ENCODE measurements at regions not wholly inside any gene's neighbourhood (a gene's known extent, or its start where the extent isn't known, plus 50 kb on each side); places are given as distances from the start of the nearest gene placed in this dataset.

- H3K4me1 Mint-ChIP-seq = no peaks in the 10 kb centered on the region
- Histone ChIP-seq H3K9me3 (ENCODE audit: control extremely low read depth in 1 of 3, control insufficient read depth in 2 of 3, insufficient read depth in 1 of 3, low read length in 2 of 3) (no peaks in the 10 kb centered on the region), H3K4me3 (ENCODE audit: control extremely low read depth in 1 of 5, extremely low read depth in 1 of 5, insufficient read depth in 1 of 5, low read depth in 2 of 5, low read length in 4 of 5) (no peak overlapping the region), H2AFZ (ENCODE audit: insufficient read depth, low read depth, low read length, poor library complexity, severe bottlenecking) (no peak overlapping the region), H3K4me1 (ENCODE audit: control insufficient read depth in 2 of 2, insufficient read depth in 2 of 2, low read length in 2 of 2) (no peaks in the 10 kb centered on the region), H3K4me2 (replicated peaks; ENCODE audit: low read depth, low read length, poor library complexity, severe bottlenecking) (no peak overlapping the region), H3K79me2 (ENCODE audit: control insufficient read depth, insufficient read depth, low read length) (no peaks in the 10 kb centered on the region), H3K27me3 (replicated peaks in 1 of 4; ENCODE audit: control extremely low read depth in 1 of 4, control insufficient read depth in 3 of 4, insufficient read depth in 4 of 4, low read length in 3 of 4) (peaks cover 0 to 2% (median 0%) of the 10 kb centered on the region in 4 experiments), H4K20me1 (ENCODE audit: control insufficient read depth, insufficient read depth, low read length, poor library complexity, severe bottlenecking) (no peaks in the 10 kb centered on the region), H3K9ac (ENCODE audit: low read length) (no peak overlapping the region), H3K27ac (ENCODE audit: low read length in 2 of 2) (no peak overlapping the region), H3K36me3 (replicated peaks in 1 of 2; ENCODE audit: control extremely low read depth in 1 of 2, control insufficient read depth in 1 of 2, extremely low read depth in 1 of 2, insufficient read depth in 2 of 2, low read length in 1 of 2) (no peaks in the 10 kb centered on the region)
- ChIA-PET POLR2A (no interaction called here), CTCF (no interaction called here)
- no peak for ATAC-seq (ENCODE audit: low read depth)
- intact Hi-C loops (cut with micrococcal nuclease) = no loop called here
- WGBS (ENCODE audit: insufficient coverage) = 84% methylated on average over 6 of the region's 7 CpGs
- no peak overlapping the region for H3K4me3 Mint-ChIP-seq
- H3K9me3 Mint-ChIP-seq (ENCODE audit: insufficient read depth) = no peaks in the 10 kb centered on the region
- no peak overlapping the region for H3K27ac Mint-ChIP-seq
- TF ChIP-seq EZH2 (IDR thresholded peaks at IDR 0.05; ENCODE audit: borderline replicate concordance, insufficient read depth, low read depth, low read length, poor library complexity, severe bottlenecking) (no peak), CTCF (IDR thresholded peaks at IDR 0.05) (no peak)
- DNase-seq = no peak
- no peaks in the 10 kb centered on the region for H3K27me3 Mint-ChIP-seq
Measured at GRCh38 chr15:62325597-62325996, 160.5 kb upstream of the C2CD4B start.

- H3K9me3 Mint-ChIP-seq (ENCODE audit: insufficient read depth) = no peaks in the 10 kb centered on the region
- Histone ChIP-seq H3K27ac (ENCODE audit: low read length in 2 of 2) (no peak overlapping the region), H4K20me1 (ENCODE audit: control insufficient read depth, insufficient read depth, low read length, poor library complexity, severe bottlenecking) (no peaks in the 10 kb centered on the region), H2AFZ (ENCODE audit: insufficient read depth, low read depth, low read length, poor library complexity, severe bottlenecking) (no peak overlapping the region), H3K4me2 (replicated peaks; ENCODE audit: low read depth, low read length, poor library complexity, severe bottlenecking) (no peak overlapping the region), H3K4me3 (ENCODE audit: control extremely low read depth in 1 of 5, extremely low read depth in 1 of 5, insufficient read depth in 1 of 5, low read depth in 2 of 5, low read length in 4 of 5) (no peak overlapping the region), H3K9ac (ENCODE audit: low read length) (no peak overlapping the region), H3K4me1 (ENCODE audit: control insufficient read depth in 2 of 2, insufficient read depth in 2 of 2, low read length in 2 of 2) (no peaks in the 10 kb centered on the region), H3K36me3 (replicated peaks in 1 of 2; ENCODE audit: control extremely low read depth in 1 of 2, control insufficient read depth in 1 of 2, extremely low read depth in 1 of 2, insufficient read depth in 2 of 2, low read length in 1 of 2) (no peaks in the 10 kb centered on the region), H3K27me3 (replicated peaks in 1 of 4; ENCODE audit: control extremely low read depth in 1 of 4, control insufficient read depth in 3 of 4, insufficient read depth in 4 of 4, low read length in 3 of 4) (peaks cover 0 to 2% (median 0%) of the 10 kb centered on the region in 4 experiments), H3K9me3 (ENCODE audit: control extremely low read depth in 1 of 3, control insufficient read depth in 2 of 3, insufficient read depth in 1 of 3, low read length in 2 of 3) (no peaks in the 10 kb centered on the region), H3K79me2 (ENCODE audit: control insufficient read depth, insufficient read depth, low read length) (no peaks in the 10 kb centered on the region)
- intact Hi-C loops (cut with micrococcal nuclease) = no loop called here
- TF ChIP-seq EZH2 (IDR thresholded peaks at IDR 0.05; ENCODE audit: borderline replicate concordance, insufficient read depth, low read depth, low read length, poor library complexity, severe bottlenecking) (no peak), CTCF (IDR thresholded peaks at IDR 0.05) (no peak)
- H3K4me1 Mint-ChIP-seq = no peaks in the 10 kb centered on the region
- WGBS (ENCODE audit: insufficient coverage) = 90% methylated on average over 3 of the region's 3 CpGs
- no peak overlapping the region for H3K27ac Mint-ChIP-seq
- POLR2A ChIA-PET = no interaction called here
- ATAC-seq (ENCODE audit: low read depth) (no peak), DNase-seq (no peak)
- H3K27me3 Mint-ChIP-seq = no peaks in the 10 kb centered on the region
- no peak overlapping the region for H3K4me3 Mint-ChIP-seq
- CTCF ChIA-PET = no interaction called here
Measured at GRCh38 chr15:62326460-62327011, 161.5 kb upstream of the C2CD4B start.

Measured in B cell (primary cell).